SU-DHL-6 (cell line): ENCODE measurements at regions not wholly inside any gene's neighbourhood (a gene's known extent, or its start where the extent isn't known, plus 50 kb on each side); places are given as distances from the start of the nearest gene placed in this dataset.

ENCODE experiments used
- H2AFZ ChIP-seq: fragments of 200-600 bp; sonication (generic); 2 replicates; pipeline ENCODE4 v1.6.1; 2014; ENCODE audit warnings: low read depth, mild to moderate bottlenecking, moderate library complexity, mixed read lengths, antibody characterized with exemption, low read length; ENCODE audit not compliant: severe bottlenecking
- H3F3A ChIP-seq: fragments of 200-600 bp; shearing (Covaris generic); 2 replicates; pipeline ENCODE4 v1.6.0; 2016; ENCODE audit warnings: antibody characterized with exemption, mild to moderate bottlenecking; ENCODE audit not compliant: insufficient read depth
- H3K27ac ChIP-seq: fragments of 200-600 bp; sonication (generic); 2 replicates; pipeline ENCODE4 v1.5.1; 2016; ENCODE audit warnings: low read depth, mild to moderate bottlenecking, low read length, moderate library complexity, mixed read lengths
- H3K27me3 ChIP-seq: fragments of 200-600 bp; sonication (generic), shearing (Covaris generic); 2 replicates; pipeline ENCODE4 v1.6.0; 2014; ENCODE audit warnings: mild to moderate bottlenecking, low read length
- H3K36me3 ChIP-seq: fragments of 200-600 bp; sonication (generic); 2 replicates; pipeline ENCODE4 v1.6.1; 2014; ENCODE audit warnings: mild to moderate bottlenecking, low read length, mixed read lengths
- H3K4me2 ChIP-seq: fragments of 300-600, 200-600 bp; shearing (Covaris generic), sonication (generic); 2 replicates; pipeline ENCODE4 v1.6.0; 2014; ENCODE audit warnings: low read length, low read depth, mild to moderate bottlenecking; ENCODE audit not compliant: poor library complexity, severe bottlenecking
- H3K4me3 ChIP-seq: fragments of 200-600 bp; sonication (generic); 2 replicates; pipeline ENCODE4 v1.5.1; 2014; ENCODE audit warnings: antibody characterized with exemption, low read length, mild to moderate bottlenecking, mixed read lengths; ENCODE audit not compliant: insufficient read depth, poor library complexity, severe bottlenecking
- H3K79me2 ChIP-seq: fragments of 200-600 bp; sonication (generic); 2 replicates; pipeline ENCODE4 v1.6.1; 2014; ENCODE audit warnings: mild to moderate bottlenecking, low read length, moderate library complexity; ENCODE audit not compliant: insufficient read depth
- H3K9ac ChIP-seq: fragments of 200-600 bp; sonication (generic); 2 replicates; pipeline ENCODE4 v1.7.0; 2014; ENCODE audit warnings: mild to moderate bottlenecking, low read length
- H3K9me2 ChIP-seq: fragments of 200-600 bp; sonication (generic); replicated peaks from 2 replicates; pipeline ENCODE4 v1.6.1; 2014; ENCODE audit warnings: low read length; ENCODE audit not compliant: insufficient read depth
- H3K9me3 ChIP-seq: fragments of 200-600 bp; sonication (generic); 2 replicates; pipeline ENCODE4 v1.6.1; 2014; ENCODE audit warnings: low read length, mixed read lengths; ENCODE audit not compliant: insufficient read depth
- H4K20me1 ChIP-seq: fragments of 200-600 bp; sonication (generic); 2 replicates; pipeline ENCODE4 v1.6.1; 2014; ENCODE audit warnings: low read depth, mild to moderate bottlenecking, antibody characterized with exemption, low read length, moderate library complexity, mixed read lengths
- CTCF ChIP-seq: fragments of 200-600 bp; sonication (generic); IDR thresholded peaks from one replicate; pipeline ENCODE4 v1.5.1; 2017; ENCODE audit warnings: antibody characterized with exemption, mild to moderate bottlenecking, low read length, moderate library complexity; ENCODE audit not compliant: insufficient read depth, poor library complexity, severe bottlenecking
- EZH2phosphoT487 ChIP-seq: fragments of 200-600 bp; sonication (generic), shearing (Covaris generic); conservative IDR thresholded peaks from 2 replicates; pipeline ENCODE4 v1.6.1; 2018; ENCODE audit warnings: mild to moderate bottlenecking, antibody characterized with exemption, low read length, moderate library complexity, mixed read lengths

- H3K9ac ChIP-seq: no peak overlapping the region
- no peak overlapping the region for H2AFZ ChIP-seq
- H4K20me1 ChIP-seq: no peaks in the 10 kb centered on the region
- H3K79me2 ChIP-seq: no peaks in the 10 kb centered on the region
- no peak overlapping the region for H3K27ac ChIP-seq
- no peaks in the 10 kb centered on the region for H3F3A ChIP-seq
- TF ChIP-seq EZH2phosphoT487 (no peak), CTCF (no peak)
- H3K36me3 ChIP-seq: no peaks in the 10 kb centered on the region
- no peak overlapping the region for H3K4me3 ChIP-seq
- H3K27me3 ChIP-seq: no peaks in the 10 kb centered on the region
- no peaks in the 10 kb centered on the region for H3K9me3 ChIP-seq
- no peaks in the 10 kb centered on the region for H3K9me2 ChIP-seq
- H3K4me2 ChIP-seq: no peak overlapping the region
Measured at GRCh38 chr16:64144617-64145016, 977.2 kb downstream of the CDH11 start.

- H4K20me1 ChIP-seq: no peaks in the 10 kb centered on the region
- no peak overlapping the region for H3K9ac ChIP-seq
- H3K79me2 ChIP-seq: no peaks in the 10 kb centered on the region
- H3K27ac ChIP-seq: no peak overlapping the region
- no peaks in the 10 kb centered on the region for H3K27me3 ChIP-seq
- no peaks in the 10 kb centered on the region for H3K9me3 ChIP-seq
- H3K4me2 ChIP-seq: no peak overlapping the region
- no peaks in the 10 kb centered on the region for H3F3A ChIP-seq
- H2AFZ ChIP-seq: no peak overlapping the region
- H3K36me3 ChIP-seq: no peaks in the 10 kb centered on the region
- TF ChIP-seq CTCF (no peak), EZH2phosphoT487 (no peak)
- H3K9me2 ChIP-seq: no peaks in the 10 kb centered on the region
- H3K4me3 ChIP-seq: no peak overlapping the region
Measured at GRCh38 chr16:64138621-64139020, 983.2 kb downstream of the CDH11 start.

GRCh38 chr16:64138006-64138405, 983.9 kb downstream of the CDH11 start:
- TF ChIP-seq CTCF (no peak), EZH2phosphoT487 (no peak)
- Histone ChIP-seq H2AFZ (no peak overlapping the region), H3K27me3 (no peaks in the 10 kb centered on the region)

More at GRCh38 chr16:64138006-64138405, 983.9 kb downstream of the CDH11 start:
- no peaks in the 10 kb centered on the region for H3K79me2 ChIP-seq
- no peaks in the 10 kb centered on the region for H3F3A ChIP-seq
- no peak overlapping the region for H3K4me3 ChIP-seq
- H3K27ac ChIP-seq: no peak overlapping the region
- no peaks in the 10 kb centered on the region for H3K36me3 ChIP-seq
- no peaks in the 10 kb centered on the region for H3K9me3 ChIP-seq
- H3K4me2 ChIP-seq: no peak overlapping the region
- H4K20me1 ChIP-seq: no peaks in the 10 kb centered on the region
- H3K9ac ChIP-seq: no peak overlapping the region
- H3K9me2 ChIP-seq: no peaks in the 10 kb centered on the region
